ENCODE measurements at regions not wholly inside any gene's neighbourhood (a gene's known extent, or its start where the extent isn't known, plus 50 kb on each side); places are given as distances from the start of the nearest gene placed in this dataset.

DNA sequence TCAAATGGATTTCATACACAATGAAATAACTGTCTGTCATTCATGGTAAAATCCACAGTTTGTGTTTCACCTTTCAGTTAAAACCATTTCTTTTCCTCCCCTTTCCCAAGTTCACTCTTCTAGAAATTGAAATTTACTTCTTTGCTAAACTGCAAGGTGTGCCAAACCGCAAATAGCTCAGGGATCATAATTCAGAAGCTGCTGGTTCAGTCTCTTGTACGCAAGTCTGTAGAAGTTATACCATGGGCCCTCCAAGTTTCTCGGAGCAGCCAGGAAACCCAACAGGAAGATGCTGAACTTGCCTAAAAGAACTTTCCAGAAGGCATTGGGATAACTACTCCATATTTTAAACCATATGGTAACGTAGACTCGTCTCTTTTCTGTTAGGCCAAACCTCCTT, 268.9 kb downstream of the FLRT2 start:
- DNase-seq = no peak

DNA sequence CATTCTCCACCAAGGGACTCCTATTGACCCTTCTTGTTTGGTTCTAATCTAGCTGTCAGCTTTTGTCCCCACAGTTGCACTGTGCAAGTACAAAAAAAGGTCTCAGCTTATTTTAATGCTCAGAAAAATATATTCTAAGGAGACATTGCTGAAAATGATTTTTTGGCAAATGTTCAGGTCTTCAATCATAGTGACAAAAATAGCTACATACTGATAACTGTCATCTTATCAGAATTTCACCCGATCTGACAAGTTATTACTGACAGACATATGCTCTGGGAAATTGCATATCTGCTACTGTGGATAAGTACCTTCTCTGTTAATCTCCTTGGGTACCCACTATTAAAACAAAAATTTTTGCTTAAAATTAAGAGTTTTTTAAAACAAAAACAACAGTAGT, 263.6 kb downstream of the FLRT2 start:
- no peak for DNase-seq

DNA sequence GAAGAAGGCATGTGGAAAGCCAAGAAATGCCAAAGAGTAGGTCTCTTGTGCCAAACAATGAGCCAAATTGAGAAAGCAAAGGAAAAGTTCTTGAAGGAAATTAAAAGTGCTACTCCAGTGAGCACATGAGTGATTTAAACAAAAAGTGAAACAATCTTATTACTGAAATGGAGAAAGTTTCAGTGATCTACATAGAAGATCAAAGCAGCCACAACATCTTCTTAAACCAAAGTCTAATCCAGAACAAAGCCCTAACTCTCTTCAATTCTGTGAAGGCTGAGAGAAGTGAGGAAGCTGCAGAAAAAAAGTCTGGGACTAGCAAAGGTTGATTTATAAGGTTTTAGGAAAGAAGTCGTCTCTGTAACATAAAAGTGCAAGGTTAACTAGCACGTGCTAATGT, 259.6 kb downstream of the FLRT2 start:
- no peak for DNase-seq

DNA sequence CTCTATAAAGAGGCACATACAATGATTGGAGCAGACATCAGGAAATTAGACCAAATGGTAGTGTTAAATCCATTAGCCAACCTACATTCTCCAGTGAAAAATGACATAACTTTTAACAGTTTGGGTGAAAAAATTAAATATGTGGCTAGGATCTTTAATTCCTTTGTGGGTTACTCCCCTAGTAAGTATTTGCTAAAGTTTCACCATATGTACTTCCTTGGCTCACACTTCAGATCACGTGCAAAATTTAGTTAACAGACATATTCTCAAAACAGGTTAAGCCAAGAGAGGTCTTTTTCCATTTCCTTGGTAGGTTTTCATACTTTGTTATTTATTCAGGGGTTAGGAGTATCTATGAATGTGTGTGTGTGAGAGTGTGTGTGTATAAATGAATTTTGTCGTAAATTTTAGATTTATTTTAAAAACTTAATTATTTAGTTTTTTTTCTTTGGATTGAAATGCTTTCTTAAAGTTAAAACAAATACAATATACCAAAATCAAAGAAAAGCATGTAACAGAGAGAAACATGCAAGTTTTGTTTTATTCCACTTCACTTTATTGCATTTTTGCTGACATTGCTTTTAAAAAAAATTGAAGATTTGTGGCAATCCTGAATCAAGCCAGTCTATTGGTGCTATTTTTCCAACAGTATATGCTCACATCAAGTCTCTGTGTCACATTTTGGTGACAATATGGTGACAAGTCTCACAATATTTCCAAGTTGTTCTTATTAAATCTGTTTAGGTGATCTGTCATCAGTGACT, 258.7 kb downstream of the FLRT2 start:
- DNase-seq = no peak

DNA sequence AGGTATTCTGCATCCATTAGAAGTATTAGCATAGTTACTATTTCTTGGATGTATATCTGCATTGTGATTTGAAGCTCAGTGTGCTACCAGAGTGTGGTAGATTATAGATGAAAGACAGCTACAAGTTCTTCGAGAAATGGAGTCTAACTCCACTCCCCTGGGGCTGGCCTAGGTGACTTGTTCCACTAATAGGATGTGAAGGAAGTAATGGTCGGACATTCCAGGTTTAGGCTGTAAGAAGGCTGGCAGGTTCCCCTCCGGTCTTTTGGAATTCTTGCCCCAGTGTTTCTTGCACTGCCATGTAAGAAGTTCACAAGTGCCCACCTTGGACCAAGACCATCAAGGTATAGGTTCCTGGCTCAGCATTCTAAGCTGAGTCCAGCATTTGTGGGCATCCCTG, 236.4 kb downstream of the FLRT2 start:
- DNase-seq = no peak

DNA sequence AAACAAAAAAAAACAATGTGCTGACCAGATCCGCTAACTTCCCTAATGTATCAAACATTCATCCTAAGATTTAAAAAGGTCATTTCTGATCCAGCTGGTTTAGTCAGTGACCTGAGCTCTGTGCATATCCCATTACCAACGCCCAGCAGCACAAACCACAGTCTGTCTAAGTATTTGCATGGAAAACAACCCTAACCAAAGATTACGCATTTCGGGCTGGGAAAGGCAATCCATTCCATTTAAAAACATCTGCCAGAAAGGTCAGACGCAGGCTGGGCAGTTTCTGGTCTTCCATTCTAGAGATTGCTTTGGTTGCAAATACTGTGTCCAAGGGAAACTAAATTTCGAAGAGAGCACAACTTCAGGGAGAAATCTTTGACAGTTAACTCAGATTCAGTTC, 234.9 kb downstream of the FLRT2 start:
- no peak for DNase-seq

DNA sequence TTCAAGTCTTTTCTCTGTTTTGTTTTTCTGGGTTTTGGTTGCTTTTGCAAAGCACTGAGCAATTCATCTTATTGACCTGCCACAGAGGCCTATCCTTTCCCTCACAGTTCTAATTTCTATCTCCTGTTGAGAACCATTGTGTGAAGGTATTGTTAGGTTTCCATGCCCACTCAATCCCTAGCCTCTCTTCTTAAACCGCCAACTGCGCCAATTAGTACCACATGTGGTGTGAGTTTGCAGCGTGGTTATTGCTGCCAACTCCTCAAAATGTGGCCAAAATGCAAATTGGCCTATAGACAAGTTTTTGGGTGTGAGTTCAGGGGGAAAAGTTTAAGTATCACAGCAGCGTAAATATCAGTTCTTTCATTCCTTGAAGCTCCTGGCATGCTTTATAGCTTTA, 232.6 kb downstream of the FLRT2 start:
- no peak for DNase-seq

DNA sequence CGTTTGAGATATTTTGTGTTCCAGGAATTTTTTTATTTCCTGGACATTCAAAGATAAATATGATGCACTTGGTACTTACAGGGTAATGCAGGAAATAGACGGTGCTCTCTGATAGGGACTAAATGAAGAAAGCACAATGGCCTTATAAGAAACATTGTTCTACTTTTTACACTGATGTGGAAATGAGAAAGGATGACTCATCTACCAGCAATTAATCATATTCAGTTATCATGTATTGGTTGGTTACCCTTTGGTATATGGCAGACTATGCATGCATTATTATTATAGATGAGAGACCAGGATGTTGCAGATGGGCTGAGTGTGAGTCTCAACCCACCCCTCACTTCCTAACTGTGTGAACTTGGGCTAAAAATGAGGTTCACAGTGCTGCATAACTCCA, 222.2 kb downstream of the FLRT2 start:
- no peak for DNase-seq

DNA sequence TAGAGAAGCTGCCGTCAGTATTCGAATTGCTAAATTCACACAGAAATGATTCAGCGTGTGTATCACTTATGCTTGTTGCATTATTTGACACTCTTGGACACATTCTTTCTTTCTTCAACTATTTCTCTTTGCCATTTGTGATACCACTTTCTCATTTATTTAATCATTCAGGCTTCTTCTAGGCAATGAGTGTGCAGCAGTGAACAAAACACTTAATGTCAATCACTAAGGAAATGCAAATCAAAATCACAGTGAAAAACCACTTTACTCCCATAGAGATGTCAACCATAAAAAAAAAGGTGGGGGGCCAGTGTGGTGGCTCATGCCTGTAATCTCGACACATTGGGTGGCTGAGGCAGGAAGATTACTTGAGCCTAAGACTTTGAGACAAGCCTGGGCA, 214.6 kb downstream of the FLRT2 start:
- no peak for DNase-seq

DNA sequence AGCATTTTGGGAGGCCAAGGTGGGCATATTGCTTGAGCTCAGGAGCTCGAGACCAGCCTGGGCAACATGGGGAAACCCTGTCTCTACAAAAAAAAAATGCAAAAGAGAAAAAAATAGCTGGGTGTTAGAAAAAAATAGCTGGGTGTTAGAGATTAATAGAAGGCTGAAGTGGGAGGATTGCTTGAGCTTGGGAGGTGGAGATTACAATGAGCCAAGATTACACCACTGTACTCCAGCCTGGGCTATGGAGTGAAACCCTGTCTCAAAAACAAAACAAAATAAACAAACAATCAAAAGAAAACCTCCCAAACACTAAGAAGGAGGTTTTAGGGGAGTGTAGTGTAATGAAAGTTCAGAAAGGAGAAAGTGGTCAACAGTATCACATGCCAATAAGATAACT, 202.1 kb downstream of the FLRT2 start:
- DNase-seq = no peak

DNA sequence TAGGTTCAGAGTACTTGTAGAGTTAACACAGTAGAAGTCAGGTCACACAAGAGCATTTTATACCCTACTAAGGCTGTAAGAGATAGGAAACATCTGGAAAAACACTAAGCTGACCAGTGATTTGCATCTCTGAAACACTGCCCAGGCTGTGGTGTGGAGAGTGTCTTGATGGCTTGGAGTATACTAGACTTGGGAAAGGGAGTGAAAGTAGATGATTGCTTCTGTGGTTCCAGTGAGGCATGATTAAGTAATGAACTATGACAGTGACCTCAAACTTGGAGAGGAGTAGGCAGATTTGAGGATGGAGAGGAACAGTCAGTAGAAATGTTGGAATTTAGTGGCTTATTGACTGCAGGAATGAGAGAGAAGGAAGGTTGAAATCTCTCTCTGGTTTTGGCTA, 201.2 kb downstream of the FLRT2 start:
- DNase-seq = no peak

DNA sequence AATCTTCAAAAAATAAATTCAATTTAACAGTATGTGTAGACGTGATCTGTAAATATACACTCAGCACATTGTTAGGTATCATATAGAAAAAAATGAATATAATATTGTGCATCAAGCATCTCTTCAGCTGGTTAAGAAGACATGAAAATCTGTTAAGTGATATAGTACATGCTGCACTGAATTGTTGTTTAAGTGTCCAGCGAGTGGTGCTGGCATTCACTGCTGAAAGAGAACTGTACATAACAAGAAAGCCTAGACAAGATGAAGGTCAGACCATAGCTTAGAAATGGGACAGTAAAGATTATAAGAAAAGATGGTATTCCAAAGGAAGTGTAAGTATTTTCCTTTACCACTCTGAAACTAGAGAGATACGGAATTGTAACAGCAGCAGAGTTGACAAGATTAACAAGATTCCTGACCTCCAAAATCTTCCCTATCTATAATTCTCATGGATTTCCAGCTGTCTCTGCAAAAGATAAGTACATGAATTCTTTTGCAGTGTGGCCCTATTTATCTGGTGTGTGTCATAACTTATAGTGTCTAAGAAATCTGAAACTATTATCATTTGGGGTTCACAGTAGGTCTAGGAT, 198.6 kb downstream of the FLRT2 start:
- DNase-seq = no peak

DNA sequence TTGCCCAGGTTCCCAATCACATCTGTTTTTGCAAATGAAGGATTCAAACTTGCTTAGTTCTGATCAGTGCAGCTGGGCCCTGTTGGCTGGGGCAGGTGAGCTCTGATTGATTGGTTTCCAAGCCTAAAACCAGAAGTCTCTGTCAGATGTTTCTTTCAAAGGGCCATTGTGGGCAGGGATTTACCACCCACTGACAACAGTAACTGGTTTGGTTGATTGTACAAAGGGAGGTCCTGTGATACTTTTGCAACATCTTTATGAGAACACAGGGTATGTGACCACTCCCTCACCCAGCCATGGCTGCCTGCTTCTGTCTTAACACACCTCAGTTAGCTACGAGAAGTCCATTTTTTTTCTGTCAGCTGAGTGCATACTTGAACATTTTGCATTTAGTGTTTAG, 184.1 kb downstream of the FLRT2 start:
- DNase-seq = no peak

DNA sequence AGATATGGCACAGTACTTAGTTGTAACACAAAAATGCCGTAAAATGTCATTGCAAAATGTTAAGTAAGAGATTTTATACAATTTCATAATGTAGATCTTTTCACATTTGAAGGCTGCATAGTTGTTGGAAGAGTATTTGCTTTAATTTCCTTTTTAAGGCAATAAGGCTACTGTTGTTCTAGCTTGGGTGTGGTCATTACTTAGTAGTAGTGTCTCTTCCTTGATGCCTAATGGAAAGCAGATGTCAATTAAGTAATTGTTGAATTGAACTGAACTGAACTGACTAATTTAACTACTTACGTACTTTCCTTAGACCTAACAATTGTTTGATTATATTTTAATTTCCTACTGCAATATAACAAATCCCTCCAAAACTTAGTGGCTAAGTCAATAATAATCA, 181.7 kb downstream of the FLRT2 start:
- DNase-seq = no peak

Data from NCI-H2171 (cell line).